ENCODE measurements at regions not wholly inside any gene's neighbourhood (a gene's known extent, or its start where the extent isn't known, plus 50 kb on each side); places are given as distances from the start of the nearest gene placed in this dataset.
"Not testable (repeated sequence)": the region's sequence is repeated elsewhere in the genome, so short reads cannot be mapped to it uniquely, and the experiment has no call there.

DNA sequence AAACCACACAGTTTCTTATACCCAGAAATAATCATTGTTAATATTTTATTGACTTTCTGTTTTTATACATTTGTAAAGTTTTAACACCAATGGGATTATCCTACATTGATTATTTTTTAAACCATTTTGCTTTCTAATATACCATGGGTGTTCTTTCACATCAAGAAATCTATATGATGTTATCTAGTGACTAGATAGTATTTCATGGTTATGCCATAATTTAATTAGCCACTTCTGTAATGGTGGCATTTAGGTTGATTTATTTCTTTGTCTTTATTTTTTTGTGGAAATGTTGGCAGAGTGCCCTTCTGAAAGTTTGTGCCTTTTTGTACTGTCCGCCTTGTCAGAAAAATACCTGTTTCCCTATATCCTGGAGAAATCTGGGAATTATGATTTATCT, 193.3 kb downstream of the CEP135 start:
- DNase-seq (ENCODE audit: low read depth), result no peak

DNA sequence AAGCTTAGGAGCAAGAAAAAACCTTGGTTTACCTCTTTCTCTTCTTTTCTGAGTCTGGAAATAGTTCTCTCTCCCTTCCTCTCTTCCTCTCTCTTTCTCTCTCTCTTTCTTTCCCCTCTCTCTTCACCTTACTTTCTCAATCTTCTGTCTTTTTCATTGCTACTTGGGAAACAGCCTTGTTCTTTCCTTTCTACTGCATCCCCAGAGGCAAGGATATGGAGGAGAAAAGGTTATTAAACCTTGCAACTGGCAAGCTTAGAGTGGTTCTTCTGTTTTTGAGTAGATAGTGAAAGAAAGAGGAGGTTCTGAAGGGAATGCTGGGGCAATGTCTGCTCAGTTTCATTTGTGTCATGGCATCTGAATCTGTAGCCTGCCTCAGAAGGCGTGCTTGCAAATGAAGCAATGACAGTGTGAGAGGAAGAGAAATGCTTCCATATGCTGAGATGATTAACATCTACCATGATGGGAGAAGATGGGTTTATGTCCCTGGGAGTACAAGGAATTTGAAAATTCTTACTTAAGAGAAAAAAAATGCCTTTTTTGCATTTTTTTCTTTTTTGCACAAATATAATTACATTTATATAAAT, 190.6 kb downstream of the CEP135 start:
- no peak for DNase-seq (ENCODE audit: low read depth)

DNA sequence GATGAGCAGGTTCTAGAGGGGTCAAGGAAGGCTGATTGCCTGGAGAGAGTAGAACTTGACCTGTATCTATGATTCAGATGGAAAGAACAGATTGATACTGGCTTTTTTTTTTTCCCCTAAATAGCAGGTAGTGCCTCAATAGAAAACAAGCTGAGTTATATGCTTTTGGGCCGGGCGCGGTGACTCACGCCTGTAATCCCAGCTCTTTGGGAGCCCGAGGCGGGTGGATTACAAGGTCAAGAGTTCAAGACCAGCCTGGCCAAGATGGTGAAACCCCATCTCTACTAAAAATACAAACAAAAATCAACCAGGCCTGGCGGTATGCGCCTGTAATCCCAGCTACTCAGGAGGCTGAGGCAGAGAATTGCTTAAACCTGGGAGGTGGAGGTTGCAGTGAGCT, 186.1 kb downstream of the CEP135 start:
- not testable (repeated sequence) for DNase-seq (ENCODE audit: low read depth)

DNA sequence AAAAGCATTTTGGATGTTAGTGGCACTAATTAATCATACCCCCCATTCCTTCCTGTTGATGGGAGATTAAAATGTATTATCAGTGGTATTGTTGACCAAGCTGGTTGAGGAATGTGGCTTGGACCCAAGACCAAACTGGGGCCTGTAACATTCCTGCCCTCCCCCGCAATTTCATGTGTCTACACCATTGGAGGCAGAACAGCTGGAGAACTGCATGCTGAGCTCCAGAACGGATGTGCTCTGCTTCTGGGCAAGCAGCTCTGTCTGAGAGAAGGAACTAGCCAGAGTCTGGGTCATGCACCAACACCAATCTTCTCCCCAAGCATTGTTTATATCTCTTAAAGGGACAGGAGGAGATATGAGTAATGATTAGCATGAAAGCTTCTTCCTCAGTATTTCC, 185.5 kb downstream of the CEP135 start:
- DNase-seq (ENCODE audit: low read depth), result no peak

DNA sequence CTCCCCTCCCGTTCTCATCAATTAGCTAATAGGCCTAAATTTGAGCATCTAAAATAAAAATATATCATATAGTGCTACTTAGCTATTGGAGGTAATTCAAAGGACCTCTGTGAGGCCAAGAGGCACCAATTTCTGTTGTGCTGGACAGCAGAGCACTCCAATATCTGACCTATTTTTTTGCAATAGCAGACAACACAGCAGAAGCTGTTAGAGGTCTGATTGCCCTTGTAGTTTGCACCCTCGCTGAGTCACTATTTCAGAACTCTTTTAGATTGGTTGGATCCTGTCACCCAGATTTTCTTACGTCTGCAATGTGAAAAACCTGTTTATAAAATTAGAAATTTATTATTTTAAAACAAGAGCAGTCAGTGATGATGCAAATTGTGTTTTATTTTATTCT, 184.1 kb downstream of the CEP135 start:
- no peak for DNase-seq (ENCODE audit: low read depth)

DNA sequence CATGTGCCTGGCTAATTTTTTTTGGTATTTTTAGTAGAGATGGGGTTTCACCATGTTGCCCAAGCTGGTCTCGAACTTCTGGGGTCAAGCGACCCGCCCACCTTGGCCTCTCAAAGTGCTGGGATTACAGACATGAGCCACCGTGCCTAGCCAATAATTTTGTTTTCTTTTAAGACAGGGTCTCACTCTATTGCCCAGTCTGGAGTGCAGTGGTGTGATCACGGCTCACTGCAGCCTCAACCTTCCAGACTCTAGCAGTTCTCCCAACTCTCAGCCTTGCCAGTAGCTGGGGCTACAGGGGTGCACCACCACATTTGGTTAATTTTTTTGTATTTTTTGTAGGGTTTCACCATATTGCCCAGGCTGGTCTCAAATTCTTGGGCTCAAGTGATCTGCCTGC, 183.4 kb downstream of the CEP135 start:
- DNase-seq (ENCODE audit: low read depth), result not testable (repeated sequence)

DNA sequence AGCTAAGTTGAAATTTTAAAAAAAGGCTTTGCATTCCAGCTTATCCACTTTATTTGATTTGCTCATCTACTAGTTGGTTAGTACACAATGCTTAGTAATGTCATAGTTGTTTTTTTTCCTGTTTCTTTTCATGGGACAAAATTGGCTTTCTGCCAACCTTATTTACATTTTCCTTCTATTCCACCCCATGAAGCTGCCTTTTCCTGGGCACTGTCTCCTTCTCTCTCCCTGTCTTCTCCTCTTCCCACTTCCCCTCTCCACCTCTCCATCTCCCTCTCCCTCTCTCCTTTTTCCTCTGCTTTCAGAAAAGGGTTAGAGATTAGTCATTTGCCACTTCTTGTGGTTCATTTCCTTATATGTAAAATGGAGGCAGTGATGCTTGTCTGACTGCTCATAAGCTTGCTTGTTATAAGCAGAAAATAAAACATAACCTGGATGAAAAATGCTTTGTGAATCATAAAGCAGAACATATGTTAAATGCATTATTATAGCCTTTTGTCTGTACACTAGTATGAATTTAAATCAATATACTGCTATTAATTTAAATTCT, 181.9 kb downstream of the CEP135 start:
- peak; percentile 14 for DNase-seq (ENCODE audit: low read depth)

DNA sequence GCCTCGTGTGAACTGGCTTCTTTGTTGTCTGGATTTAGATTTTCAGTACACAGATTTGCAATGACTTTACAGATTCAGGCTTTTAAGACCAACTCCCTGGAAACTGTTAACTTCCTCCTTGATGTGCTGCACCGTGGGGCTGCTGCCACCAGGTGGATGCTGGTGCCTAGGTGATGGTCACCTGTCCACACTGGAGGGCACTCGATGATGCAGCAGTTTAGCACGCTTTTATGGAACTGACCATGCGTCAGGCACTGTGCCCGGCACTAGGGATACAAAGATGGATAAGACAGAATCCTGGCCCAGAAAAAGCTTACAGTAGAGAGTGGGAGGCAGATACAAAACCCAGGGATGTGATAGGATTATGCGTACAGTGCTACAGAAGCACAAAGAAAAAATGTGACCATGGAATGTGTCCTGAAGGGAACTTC, 180.7 kb downstream of the CEP135 start:
- DNase-seq (ENCODE audit: low read depth), result peak; percentile 6

DNA sequence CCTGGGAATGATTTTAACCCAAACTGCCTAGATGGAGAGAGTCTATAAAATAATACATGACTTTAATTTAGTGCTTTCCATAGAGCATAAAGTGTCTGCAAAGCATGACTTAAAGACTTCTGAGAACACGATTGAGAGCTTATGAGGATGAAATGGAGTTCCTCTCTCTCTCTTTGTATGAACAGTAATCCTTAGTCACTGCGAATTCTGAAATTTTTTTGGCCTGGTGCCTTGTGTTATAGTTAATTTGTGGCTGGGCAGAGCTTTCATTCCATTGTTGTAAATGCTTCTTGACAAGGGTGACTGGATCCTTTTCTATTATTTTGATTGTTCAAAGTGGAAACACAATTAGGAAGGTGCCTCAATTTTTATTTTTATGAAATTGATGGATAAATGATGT, 179.5 kb downstream of the CEP135 start:
- DNase-seq (ENCODE audit: low read depth), result peak; percentile 13

DNA sequence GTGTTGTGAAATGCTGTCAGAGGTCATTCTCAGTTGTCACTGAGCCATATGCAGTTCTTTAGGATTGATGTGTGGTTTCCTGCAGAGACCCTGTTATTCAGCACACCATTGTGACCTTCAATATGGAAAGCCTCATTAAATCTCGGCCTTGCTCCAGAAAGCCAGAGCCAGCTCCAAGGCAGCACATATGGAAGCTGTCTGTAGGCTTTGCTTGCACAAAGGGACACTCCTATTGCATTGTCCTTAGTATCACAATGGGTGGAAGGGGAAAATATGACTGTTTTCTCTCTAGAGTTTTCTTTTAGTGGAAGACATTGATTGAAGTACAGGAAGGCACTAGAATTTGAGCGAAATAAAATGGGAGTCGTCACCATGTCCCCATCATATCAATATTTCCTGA, 179.0 kb downstream of the CEP135 start:
- no peak for DNase-seq (ENCODE audit: low read depth)

DNA sequence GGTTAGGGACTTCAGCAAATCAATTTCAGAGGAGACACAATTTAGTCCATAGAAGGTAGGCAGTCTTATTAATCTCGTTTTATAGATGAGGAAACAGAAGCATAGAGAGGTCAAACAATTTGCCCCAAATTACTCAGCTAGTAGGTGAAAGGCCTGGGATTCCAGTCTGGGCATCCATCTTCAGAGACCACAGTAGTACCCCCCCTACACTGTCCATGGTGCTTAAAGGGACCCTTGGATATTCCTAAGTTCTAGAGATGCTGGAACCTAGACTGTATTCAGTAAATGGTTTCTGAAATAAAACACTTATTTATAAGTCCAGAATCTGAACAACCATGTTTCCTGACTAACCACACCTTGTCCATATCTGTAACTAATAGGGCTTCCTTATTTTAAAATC, 174.8 kb downstream of the CEP135 start:
- no peak for DNase-seq (ENCODE audit: low read depth)

DNA sequence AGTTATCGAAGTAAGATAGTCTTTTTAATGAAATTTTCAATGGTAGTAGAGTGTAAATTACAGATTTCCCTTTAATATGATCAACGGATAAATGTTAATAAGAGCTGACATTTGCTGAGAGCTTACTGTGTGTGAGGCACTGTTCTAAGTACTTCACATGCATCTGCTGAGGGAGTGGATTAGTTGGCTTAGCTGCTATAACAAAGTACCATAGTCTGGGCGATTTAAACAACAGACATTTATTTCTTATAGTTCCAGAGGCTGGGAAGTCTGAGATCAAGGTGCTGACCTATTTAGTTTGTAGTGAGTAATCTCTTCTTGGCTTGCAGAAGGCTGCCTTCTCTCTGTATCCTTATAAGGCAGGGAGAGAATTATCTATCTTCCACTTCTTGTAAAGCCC, 174.3 kb downstream of the CEP135 start:
- DNase-seq (ENCODE audit: low read depth), result no peak

DNA sequence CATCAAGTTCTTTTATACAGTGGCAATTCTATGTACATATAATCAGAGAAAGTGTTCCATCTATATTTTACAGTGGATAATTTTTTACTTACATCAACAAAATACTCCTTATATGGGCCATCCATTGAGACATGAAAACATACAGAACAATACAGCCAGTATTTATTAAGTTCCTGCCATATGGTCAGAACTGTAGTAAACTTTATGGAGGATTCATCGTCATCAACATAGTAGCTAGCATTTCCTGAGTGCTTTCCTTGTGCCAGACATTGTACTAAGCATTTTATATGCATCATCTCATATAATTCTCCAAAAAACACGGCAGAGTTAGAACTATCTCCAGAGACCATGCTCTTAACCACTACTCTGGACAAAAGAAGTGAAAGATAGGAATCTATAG, 170.1 kb downstream of the CEP135 start:
- DNase-seq (ENCODE audit: low read depth), result no peak

DNA sequence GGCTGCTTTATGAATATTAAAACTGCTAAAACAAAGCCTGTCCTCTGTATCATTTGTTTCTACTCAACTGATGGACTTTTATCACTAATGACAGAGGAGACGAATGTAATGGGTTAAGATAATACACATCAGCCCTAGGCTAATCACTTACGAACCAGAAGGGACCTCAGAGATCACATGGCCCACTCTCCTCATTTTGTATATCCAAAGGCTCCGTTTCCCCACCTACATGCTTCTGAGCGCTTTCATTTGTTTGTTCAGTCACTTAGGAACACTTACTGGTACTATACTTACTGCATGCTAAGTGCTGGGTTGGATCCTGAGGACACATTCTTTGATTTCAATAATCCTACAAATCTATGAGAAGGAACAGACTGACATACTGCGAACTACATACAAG, 169.3 kb downstream of the CEP135 start:
- DNase-seq (ENCODE audit: low read depth), result no peak

DNA sequence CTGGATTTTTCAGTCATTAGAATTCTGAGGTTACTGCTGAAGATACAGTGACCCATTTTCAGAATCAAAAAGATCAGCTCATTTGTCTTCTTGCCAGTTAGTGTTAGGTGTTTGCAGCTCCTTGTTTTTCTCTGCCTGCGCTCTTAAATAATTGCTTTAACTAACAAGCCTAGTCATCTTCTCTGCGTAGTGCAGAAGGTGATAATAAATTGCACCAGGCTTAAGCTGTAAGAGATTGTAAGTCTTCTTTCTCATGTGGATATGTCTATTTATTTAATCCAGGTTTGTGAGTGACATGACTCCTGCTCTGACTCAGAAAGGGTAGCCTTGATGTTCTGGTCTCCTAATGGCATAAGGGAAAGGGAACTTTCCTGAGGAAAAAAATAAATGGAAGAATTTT, 167.2 kb downstream of the CEP135 start:
- no peak for DNase-seq (ENCODE audit: low read depth)

DNA sequence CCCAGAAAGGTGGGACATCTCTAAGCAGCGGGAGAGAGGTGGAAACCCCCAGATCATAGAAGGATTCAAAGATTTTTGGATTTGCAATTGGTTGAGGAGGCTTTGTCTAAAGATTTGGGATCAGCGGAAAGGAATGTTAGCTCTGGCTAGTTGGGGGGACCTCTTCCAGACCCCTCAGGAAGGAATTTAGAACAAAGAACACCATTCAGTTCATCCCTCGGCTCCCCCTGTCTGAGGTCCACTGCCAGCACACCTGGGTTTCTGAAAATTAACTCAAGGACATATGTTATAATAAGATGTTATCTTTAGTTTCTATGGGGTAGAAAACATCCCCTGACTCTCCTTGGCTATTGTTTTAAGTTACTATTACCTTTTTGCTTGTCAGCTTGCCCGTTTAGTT, 163.6 kb downstream of the CEP135 start:
- DNase-seq (ENCODE audit: low read depth), result no peak

DNA sequence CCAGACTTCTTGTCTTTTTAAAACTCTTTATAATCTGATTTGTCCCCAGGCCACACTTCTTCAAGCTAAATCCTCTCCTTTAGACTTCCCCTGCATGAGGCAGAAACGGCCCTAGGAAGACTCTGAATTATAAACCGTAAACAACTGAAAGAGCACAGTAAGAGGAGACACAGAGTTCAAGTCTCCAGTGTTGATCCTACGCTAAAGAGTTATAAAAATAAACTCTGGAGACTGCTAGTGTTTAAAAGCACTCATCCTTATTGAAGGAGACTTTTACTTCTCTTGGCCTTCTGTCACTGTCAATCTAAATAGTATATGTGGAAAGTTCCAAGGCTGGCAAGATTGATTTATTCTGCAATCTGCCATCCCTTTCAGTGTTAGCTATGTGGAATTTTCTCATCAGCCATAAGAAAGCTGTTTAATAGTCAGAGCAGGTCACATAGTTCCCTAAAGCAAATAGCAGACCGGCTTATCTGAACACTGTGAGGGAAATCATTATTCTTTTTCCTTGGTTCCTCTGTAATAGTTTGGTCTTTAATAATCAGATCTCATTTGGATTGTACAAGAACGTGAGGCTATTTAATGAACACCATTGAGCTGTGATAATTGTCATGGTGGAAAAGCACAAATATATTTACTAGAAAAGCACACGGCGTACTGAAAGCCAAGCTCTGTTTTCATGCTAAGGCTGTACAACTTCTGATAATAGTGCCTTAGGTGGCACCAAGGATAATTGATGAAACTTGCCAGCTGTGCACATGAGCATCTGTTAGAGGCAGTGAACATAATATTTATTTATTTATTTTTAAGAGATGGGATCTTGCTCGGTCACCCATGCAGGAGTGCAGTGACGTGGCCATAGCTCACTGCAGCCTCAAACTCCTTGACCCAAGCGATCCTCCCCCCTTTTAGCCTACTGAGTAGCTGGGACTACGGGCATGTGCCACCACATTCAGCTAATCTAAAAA, 157.7 kb downstream of the CEP135 start:
- no peak for DNase-seq (ENCODE audit: low read depth)

DNA sequence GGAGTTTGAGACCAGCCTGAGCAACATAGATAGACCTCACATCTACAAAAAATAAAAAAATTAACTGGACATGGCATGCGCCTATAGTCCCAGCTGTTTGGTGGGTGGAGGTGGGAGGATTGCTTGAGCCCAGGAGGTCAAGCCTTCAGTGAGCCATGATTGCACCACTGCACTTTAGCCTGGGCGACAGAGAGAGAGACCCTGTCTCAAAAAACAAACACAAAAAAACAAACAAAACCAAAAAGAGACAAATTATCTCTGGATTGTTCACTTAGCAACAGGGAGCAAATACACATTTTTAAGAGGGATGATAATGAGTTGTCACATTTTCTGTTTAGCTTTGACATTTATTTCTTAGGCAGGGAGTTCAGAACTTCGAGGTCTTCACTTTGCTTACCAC, 155.4 kb downstream of the CEP135 start:
- no peak for DNase-seq (ENCODE audit: low read depth)

DNA sequence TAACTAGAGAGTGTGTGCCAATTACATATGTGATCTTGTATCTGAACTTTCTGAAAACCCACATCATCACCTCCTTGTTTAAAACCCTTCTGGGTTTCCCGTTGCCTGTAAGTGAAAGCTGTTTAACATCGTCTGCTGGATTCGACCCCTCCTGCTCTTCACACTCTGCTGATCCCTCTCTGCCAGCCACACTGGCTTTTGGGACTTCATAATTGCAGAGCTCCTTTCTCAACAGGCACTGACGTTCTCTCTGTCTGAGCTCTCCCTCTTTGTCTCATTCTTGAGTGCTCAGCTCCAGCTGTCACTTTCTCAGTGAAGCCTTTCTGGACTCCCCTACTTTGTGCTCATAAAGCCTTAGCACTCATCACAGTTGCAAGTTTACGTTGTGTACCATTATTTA, 153.9 kb downstream of the CEP135 start:
- no peak for DNase-seq (ENCODE audit: low read depth)

DNA sequence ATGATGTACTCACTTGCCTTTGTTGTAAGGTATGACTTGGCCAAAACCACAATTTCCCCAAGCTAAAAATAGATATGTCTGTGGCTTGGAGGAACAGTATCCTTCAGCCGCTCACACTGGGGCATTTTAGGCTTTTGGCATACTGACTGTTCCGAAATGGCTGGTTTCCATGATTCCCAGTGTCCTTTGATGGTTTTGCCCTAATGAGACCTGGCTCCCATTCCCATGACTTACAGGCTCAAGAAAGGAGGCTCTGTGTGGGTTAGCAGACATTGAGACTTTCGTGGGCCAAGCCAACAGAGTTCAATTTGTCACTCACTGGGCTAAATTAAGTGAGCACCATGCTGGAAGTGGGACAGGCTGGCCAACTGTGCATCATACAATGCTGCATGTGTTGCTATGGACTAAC, 150.6 kb downstream of the CEP135 start:
- DNase-seq (ENCODE audit: low read depth), result no peak

DNA sequence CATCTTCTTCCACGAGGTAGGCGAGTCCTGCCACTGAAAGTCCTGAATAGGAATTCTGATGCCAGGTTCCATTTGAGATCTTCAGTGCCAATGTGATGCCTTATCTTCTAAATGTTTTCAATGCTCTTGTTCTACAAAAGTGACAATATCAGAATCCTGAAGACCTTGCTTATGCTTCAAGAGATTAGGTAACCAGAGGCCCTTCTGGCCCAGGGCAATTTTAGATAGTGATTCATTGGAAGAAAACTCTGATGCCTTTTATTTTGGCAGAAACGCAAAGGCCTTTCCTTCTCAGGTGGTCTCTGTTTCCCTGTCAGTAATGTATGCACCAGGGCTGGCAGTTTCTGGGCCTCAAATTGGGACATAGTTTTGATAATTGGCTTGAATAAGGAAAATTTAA, 144.8 kb downstream of the CEP135 start:
- DNase-seq (ENCODE audit: low read depth), result no peak

DNA sequence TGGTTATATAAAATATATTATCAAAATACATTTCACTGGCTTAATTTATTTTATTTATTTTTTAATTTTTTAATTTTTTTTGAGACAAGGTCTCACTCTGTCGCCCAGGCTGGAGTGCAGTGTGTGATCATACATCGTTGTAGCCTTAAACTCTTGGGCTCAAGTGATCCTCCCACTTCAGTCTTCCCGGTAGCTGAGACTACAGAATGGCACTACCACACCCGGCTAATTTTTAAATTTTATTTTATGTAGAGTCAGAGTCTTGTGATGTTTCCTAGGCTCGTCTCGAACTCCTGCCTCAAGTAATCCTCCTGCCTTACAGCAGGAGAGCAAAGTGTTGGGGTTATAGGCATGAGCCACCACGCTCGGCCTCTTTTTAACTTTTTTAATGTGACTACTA, 143.8 kb downstream of the CEP135 start:
- no peak for DNase-seq (ENCODE audit: low read depth)

DNA sequence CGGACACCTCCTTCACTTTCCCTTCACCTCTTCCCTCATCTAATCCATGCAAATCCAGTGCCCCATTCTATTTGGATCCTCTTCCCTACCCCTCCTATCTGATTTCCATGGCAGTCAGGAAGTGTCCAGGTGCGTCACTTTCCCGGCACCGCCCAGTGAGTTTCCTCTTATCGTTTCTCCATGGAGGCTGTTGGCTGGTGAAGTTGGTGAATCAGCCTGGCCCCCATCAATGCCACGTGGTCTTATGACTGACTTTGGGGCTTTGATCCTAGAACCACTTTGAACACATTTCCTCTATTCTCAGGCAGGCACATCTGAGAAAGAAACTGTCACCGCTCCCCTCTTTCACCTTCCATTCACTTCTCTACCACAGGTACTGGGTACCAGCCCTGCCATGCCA, 137.8 kb downstream of the CEP135 start:
- DNase-seq (ENCODE audit: low read depth), result no peak
